NCI-H2196 (cell line): ENCODE measurements at regions not wholly inside any gene's neighbourhood (a gene's known extent, or its start where the extent isn't known, plus 50 kb on each side); places are given as distances from the start of the nearest gene placed in this dataset.

Experiments used
- DNase-seq: peaks from one replicate; lab custom pipeline; 2025; ENCODE audit not compliant: unreplicated experiment; lab: John Stamatoyannopoulos, UW

GRCh38 chr15:79656151-79657000, 224.2 kb downstream of the MINAR1 start:
- DNase-seq, result no peak

GRCh38 chr15:79657722-79658121, 225.6 kb downstream of the MINAR1 start:
- no peak for DNase-seq

GRCh38 chr15:79659691-79660090, 227.6 kb downstream of the MINAR1 start:
- no peak for DNase-seq

GRCh38 chr15:79661411-79661810, 229.3 kb downstream of the MINAR1 start:
- no peak for DNase-seq

- no peak for DNase-seq
These were observed 223.2 kb downstream of the MTHFS start for GRCh38 chr15:79673416-79674123.

- no peak for DNase-seq
These were observed 222.7 kb downstream of the MTHFS start for GRCh38 chr15:79674124-79674465.

- DNase-seq, result no peak
These were observed 220.8 kb downstream of the MTHFS start for GRCh38 chr15:79675982-79676381.

- no peak for DNase-seq
These were observed 220.2 kb downstream of the MTHFS start for GRCh38 chr15:79676621-79677020.

GRCh38 chr15:79677241-79677640, 219.6 kb downstream of the MTHFS start:
- DNase-seq, result no peak

- DNase-seq, result no peak
These were observed 218.6 kb downstream of the MTHFS start for GRCh38 chr15:79678032-79678701.

GRCh38 chr15:79680720-79681119, 216.1 kb downstream of the MTHFS start:
- no peak for DNase-seq

- no peak for DNase-seq
These were observed 214.5 kb downstream of the MTHFS start for GRCh38 chr15:79682285-79682684.

- DNase-seq, result no peak
These were observed 213.9 kb downstream of the MTHFS start for GRCh38 chr15:79682851-79683288.

- no peak for DNase-seq
These were observed 207.8 kb downstream of the MTHFS start for GRCh38 chr15:79689030-79689429.

- no peak for DNase-seq
These were observed 195.8 kb downstream of the MTHFS start for GRCh38 chr15:79700951-79701480.

GRCh38 chr15:79702621-79703020, 194.2 kb downstream of the MTHFS start:
- DNase-seq, result no peak

- no peak for DNase-seq
These were observed 175.6 kb downstream of the MTHFS start for GRCh38 chr15:79721256-79721655.

- DNase-seq, result no peak
These were observed 172.5 kb downstream of the MTHFS start for GRCh38 chr15:79724312-79724711.

GRCh38 chr15:79724804-79725203, 172.0 kb downstream of the MTHFS start:
- DNase-seq, result no peak

- no peak for DNase-seq
These were observed 167.9 kb downstream of the MTHFS start for GRCh38 chr15:79728867-79729266.

- no peak for DNase-seq
These were observed 160.3 kb downstream of the MTHFS start for GRCh38 chr15:79736435-79737000.
